ENCODE measurements at regions not wholly inside any gene's neighbourhood (a gene's known extent, or its start where the extent isn't known, plus 50 kb on each side); places are given as distances from the start of the nearest gene placed in this dataset.
"Not testable (repeated sequence)": the region's sequence is repeated elsewhere in the genome, so short reads cannot be mapped to it uniquely, and the experiment has no call there.

- H3K27me3 Mint-ChIP-seq, H3K36me3 Mint-ChIP-seq, H3K4me3 Mint-ChIP-seq, H3K9me3 Mint-ChIP-seq, H3K27ac Mint-ChIP-seq: not testable (repeated sequence)
- H3K4me1 Mint-ChIP-seq: peaks cover 23% of the 10 kb centered on the region
These were observed 138.7 kb downstream of the KLRB1 start for GRCh38 chr12:9468998-9469397.

DNA sequence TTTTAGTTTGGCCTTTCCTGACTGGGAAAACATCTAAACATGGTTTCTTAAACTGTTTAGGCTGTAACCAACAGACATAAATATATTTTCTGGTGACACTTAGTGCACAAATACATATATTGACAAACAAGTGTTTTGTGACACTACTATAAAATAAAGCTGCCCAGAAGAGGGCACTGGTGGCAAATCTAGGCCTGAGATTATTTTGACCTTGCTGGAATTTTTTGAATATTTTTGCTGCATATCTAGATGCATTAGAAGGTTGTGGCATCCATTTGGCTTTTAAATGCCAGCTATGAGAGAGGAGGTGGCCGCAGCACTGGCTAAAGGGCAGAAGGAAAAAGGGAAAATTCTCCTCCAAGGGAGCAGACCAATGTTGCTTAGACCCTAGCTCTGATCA lies 139.6 kb downstream of the KLRB1 start:
- not testable (repeated sequence) for H3K27ac Mint-ChIP-seq

GRCh38 chr12:9464408-9464807 lies 143.3 kb downstream of the KLRB1 start:
- Mint-ChIP-seq H3K4me1 (peaks cover 10% of the 10 kb centered on the region), H3K9me3 (no peaks in the 10 kb centered on the region), H3K4me3 (no peak overlapping the region), H3K36me3 (no peaks in the 10 kb centered on the region), H3K27ac (no peak overlapping the region), H3K27me3 (no peaks in the 10 kb centered on the region)

More for the DNA sequence above, 139.6 kb downstream of the KLRB1 start:
- H3K27me3 Mint-ChIP-seq, H3K4me3 Mint-ChIP-seq, H3K9me3 Mint-ChIP-seq, H3K36me3 Mint-ChIP-seq: not testable (repeated sequence)
- peaks cover 23% of the 10 kb centered on the region for H3K4me1 Mint-ChIP-seq

- H3K4me1 Mint-ChIP-seq, H3K27me3 Mint-ChIP-seq, H3K36me3 Mint-ChIP-seq, H3K27ac Mint-ChIP-seq, H3K4me3 Mint-ChIP-seq, H3K9me3 Mint-ChIP-seq: not testable (repeated sequence)
These were observed 152.2 kb downstream of the KLRB1 start for GRCh38 chr12:9455516-9455915.

DNA sequence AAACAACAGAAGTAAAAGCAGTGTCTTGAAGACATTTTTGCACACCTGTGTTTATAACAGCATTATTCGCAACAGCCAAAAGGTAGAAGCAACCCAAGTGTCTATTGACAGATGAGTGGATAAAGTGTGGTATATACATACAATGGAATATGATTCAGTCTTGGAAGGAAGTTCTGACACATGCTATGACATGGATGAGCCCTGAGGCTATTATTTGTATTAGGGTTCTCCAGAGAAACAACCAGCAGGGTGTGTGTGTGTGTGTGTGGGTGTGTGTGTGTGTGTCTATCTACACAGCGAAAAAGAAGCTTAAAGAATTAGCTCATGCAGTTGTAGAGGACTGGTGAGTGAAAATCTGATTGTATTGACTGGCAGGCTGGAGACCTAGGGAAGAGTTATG lies 153.7 kb downstream of the KLRB1 start:
- H3K4me3 Mint-ChIP-seq, H3K4me1 Mint-ChIP-seq, H3K27ac Mint-ChIP-seq, H3K27me3 Mint-ChIP-seq, H3K36me3 Mint-ChIP-seq, H3K9me3 Mint-ChIP-seq: not testable (repeated sequence)

- not testable (repeated sequence) for H3K4me3 Mint-ChIP-seq, H3K36me3 Mint-ChIP-seq, H3K27ac Mint-ChIP-seq, H3K27me3 Mint-ChIP-seq, H3K9me3 Mint-ChIP-seq
- peaks cover 14% of the 10 kb centered on the region for H3K4me1 Mint-ChIP-seq
These were observed 157.6 kb downstream of the KLRB1 start for GRCh38 chr12:9450127-9450567.

GRCh38 chr12:9449657-9450126 lies 158.0 kb downstream of the KLRB1 start:
- peak overlapping the region; percentile 98 for H3K4me3 Mint-ChIP-seq
- H3K4me1 Mint-ChIP-seq: peaks cover 14% of the 10 kb centered on the region
- H3K9me3 Mint-ChIP-seq, H3K36me3 Mint-ChIP-seq, H3K27ac Mint-ChIP-seq, H3K27me3 Mint-ChIP-seq: not testable (repeated sequence)

DNA sequence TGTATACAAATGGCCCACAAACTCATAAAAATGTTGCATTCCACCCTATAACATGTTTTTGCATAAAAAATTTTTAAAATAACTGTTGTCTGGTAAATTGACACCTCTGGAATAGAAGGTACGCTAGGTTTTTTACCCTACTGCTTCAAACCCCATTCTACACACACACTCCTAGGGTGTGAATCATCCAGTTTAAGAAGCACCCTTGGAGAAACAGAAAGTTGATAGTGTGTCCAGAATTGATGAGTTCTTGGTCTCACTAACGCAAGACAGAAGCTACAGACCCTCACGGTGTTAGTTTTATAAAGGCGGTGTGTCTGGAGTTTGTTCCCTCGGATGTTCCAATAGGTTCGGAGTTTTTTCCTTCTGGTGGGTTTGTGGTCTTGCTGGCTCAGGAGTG lies 158.5 kb downstream of the KLRB1 start:
- Mint-ChIP-seq H3K4me3 (peak overlapping the region; percentile 98), H3K4me1 (peaks cover 14% of the 10 kb centered on the region), H3K27me3 (no peaks in the 10 kb centered on the region), H3K9me3 (no peaks in the 10 kb centered on the region), H3K27ac (no peak overlapping the region), H3K36me3 (no peaks in the 10 kb centered on the region)

DNA sequence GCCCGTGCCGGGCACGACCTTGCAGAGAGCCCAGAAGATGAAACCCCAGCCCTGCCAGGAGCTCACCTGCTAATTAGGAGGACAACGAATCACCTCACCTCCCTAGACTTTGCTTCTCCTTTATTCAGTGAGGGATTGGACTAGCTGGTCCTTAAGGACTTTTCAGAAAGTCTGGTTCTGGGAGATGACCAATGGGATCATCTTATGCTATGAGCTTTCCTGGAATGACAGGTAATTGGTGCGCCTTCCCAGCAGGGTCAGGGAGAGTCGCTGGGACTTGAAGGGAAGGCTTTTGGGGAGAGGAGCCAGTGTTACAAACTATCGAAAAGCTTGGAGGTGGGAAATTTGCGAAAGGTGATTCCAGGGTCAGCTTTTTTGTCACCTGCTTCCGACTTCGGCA lies 159.1 kb downstream of the KLRB1 start:
- not testable (repeated sequence) for H3K36me3 Mint-ChIP-seq, H3K9me3 Mint-ChIP-seq, H3K27me3 Mint-ChIP-seq
- peak overlapping the region; percentile 98 for H3K4me3 Mint-ChIP-seq
- H3K27ac Mint-ChIP-seq: peak overlapping the region; percentile 93
- peaks cover 14% of the 10 kb centered on the region for H3K4me1 Mint-ChIP-seq

GRCh38 chr12:9447791-9448614 lies 159.7 kb downstream of the KLRB1 start:
- Mint-ChIP-seq H3K4me1 (peaks cover 14% of the 10 kb centered on the region), H3K4me3 (peak overlapping the region; percentile 98), H3K27ac (peak overlapping the region; percentile 93)
- not testable (repeated sequence) for H3K36me3 Mint-ChIP-seq, H3K9me3 Mint-ChIP-seq, H3K27me3 Mint-ChIP-seq

DNA sequence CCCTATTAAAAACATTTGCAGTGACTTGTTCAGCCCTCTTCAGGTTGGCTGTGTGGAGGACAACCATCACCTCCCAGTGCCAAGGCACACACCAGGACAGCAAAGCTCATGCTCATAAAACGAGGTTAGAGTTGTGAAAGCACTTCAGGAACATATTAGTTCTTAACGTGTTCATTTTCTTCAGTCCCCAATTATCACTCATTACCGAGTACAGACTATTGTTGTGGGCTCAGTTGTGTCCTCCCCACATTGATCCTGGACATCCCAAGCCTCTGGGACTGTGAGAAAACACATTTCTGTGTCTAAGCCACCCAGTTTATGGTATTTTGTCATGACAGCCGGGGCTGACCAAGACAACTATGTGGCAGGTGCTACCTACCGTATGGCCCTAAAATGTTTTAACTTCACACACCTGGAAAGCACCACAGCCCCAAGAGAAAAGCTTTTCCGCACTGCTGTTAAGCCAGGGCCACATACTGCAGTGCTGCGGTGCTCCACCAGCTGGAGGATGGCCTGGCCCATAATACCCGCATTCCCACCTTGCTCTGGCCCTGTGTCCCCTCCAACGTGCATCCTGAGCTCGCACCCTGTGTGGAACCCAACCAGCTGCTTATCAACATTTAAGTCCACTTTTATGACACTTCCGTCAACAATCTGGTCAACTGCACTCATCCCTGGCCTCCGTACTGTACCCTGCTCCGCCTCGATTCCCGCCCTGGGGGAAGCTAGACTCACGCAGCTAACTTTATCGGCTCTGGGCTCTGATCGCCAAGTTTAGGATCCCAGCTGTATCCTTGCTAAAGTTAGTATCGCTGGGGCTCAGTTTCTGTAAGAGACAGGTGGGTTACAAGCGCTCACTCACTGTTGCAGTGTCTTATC lies 160.6 kb downstream of the KLRB1 start:
- Mint-ChIP-seq H3K4me3 (peak overlapping the region; percentile 98), H3K4me1 (peaks cover 14% of the 10 kb centered on the region)
- not testable (repeated sequence) for H3K27ac Mint-ChIP-seq, H3K36me3 Mint-ChIP-seq, H3K27me3 Mint-ChIP-seq, H3K9me3 Mint-ChIP-seq

GRCh38 chr12:9440428-9440827 lies 167.3 kb downstream of the KLRB1 start:
- not testable (repeated sequence) for H3K36me3 Mint-ChIP-seq, H3K4me3 Mint-ChIP-seq, H3K9me3 Mint-ChIP-seq

GRCh38 chr12:9435682-9436081 lies 172.0 kb downstream of the KLRB1 start:
- H3K4me3 Mint-ChIP-seq, H3K4me1 Mint-ChIP-seq, H3K27ac Mint-ChIP-seq, H3K36me3 Mint-ChIP-seq, H3K27me3 Mint-ChIP-seq, H3K9me3 Mint-ChIP-seq: not testable (repeated sequence)

More at GRCh38 chr12:9440428-9440827, 167.3 kb downstream of the KLRB1 start:
- not testable (repeated sequence) for H3K27ac Mint-ChIP-seq, H3K4me1 Mint-ChIP-seq, H3K27me3 Mint-ChIP-seq

DNA sequence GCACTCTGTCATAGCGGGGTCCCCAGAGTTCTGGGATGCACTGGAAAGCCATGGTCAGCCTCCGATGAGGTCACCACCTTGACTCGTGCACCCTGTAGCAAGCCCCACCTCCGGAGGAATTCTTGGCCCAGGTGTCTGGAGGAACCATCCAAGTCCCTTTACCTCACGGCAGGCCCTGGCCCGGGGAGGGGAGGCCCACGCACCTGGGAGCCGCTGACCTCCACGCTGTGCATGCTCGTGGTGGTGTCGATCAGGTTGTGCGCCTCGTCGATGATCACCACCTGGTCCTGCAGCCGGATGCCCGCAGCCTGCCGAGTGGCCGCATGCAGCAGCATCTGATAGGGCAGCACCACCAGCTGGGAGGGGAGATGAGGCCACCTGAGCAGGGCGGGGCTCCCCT lies 177.3 kb downstream of the KLRB1 start:
- H3K27me3 Mint-ChIP-seq, H3K27ac Mint-ChIP-seq, H3K4me1 Mint-ChIP-seq, H3K9me3 Mint-ChIP-seq, H3K36me3 Mint-ChIP-seq, H3K4me3 Mint-ChIP-seq: not testable (repeated sequence)

- not testable (repeated sequence) for H3K27me3 Mint-ChIP-seq, H3K36me3 Mint-ChIP-seq, H3K4me3 Mint-ChIP-seq, H3K9me3 Mint-ChIP-seq, H3K27ac Mint-ChIP-seq, H3K4me1 Mint-ChIP-seq
These were observed 178.9 kb downstream of the KLRB1 start for GRCh38 chr12:9428856-9429255.

DNA sequence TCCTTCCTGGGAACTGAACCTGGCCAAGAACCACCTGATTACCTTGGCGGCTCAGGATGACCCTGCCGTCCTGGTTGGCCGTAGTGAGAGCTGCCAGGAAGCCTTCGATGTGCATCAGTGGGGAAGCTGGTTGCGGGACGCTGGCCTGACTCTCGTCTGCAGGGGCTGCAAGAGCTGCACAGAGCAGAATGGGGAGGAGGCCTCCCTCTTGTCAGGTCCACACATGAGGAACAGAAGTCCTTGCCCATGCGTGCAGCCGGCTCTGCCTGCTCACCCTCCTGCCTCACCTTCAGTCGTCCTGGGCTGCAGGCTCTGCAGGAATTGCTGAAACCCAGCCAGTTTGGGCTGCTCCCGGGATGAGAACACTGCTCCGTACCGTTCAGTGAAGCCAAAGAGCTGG lies 182.3 kb downstream of the KLRB1 start:
- not testable (repeated sequence) for H3K36me3 Mint-ChIP-seq, H3K27me3 Mint-ChIP-seq, H3K9me3 Mint-ChIP-seq, H3K4me3 Mint-ChIP-seq, H3K27ac Mint-ChIP-seq, H3K4me1 Mint-ChIP-seq
